ENCODE measurements at regions not wholly inside any gene's neighbourhood (a gene's known extent, or its start where the extent isn't known, plus 50 kb on each side); places are given as distances from the start of the nearest gene placed in this dataset.

GRCh38 chrY:26408671-26409328 is 786.9 kb downstream of the CDY1 start:
- H3K4me1 ChIP-seq (replicated peaks): no peaks in the 10 kb centered on the region
- no peaks in the 10 kb centered on the region for H3K36me3 ChIP-seq
- H3K9me3 ChIP-seq: no peaks in the 10 kb centered on the region
- WGBS: 58% methylated on average over 10 of the region's 39 CpGs
- H3K4me3 ChIP-seq: no peak overlapping the region
- H3K27me3 ChIP-seq (replicated peaks; ENCODE audit: insufficient read depth): no peaks in the 10 kb centered on the region
- intact Hi-C loops (cut with DNase I): no loop called here
- H3K27ac ChIP-seq: no peak overlapping the region
- no peak for DNase-seq (ENCODE audit: low spot score)
- TF ChIP-seq POLR2AphosphoS5 (IDR thresholded peaks at IDR 0.05) (no peak), CTCF (IDR thresholded peaks at IDR 0.05) (no peak), POLR2A (IDR thresholded peaks at IDR 0.05) (no peak)

GRCh38 chrY:26409329-26409712 is 787.4 kb downstream of the CDY1 start:
- no peak for TF ChIP-seq POLR2A (IDR thresholded peaks at IDR 0.05)
- TF ChIP-seq POLR2AphosphoS5 (IDR thresholded peaks at IDR 0.05): no peak
- no peak for TF ChIP-seq CTCF (IDR thresholded peaks at IDR 0.05)
- DNase-seq (ENCODE audit: low spot score): no peak
- intact Hi-C loops (cut with DNase I): no loop called here
- no peak overlapping the region for H3K27ac ChIP-seq
- H3K36me3 ChIP-seq: no peaks in the 10 kb centered on the region
- H3K4me3 ChIP-seq: no peak overlapping the region
- no peaks in the 10 kb centered on the region for H3K4me1 ChIP-seq (replicated peaks)
- H3K27me3 ChIP-seq (replicated peaks; ENCODE audit: insufficient read depth): no peaks in the 10 kb centered on the region
- H3K9me3 ChIP-seq: no peaks in the 10 kb centered on the region
- 62% methylated on average over 21 of the region's 27 CpGs for WGBS

Small RNA genes in the stretch of these regions (small RNA-seq; reads per million reads assigned to genes)
- gene AC024067.1 (0 reads per million in 2 donors), gene RF00156 (0 reads per million in 2 donors), gene RNU6-1314P (0 reads per million in 2 donors)

All from prostate gland (tissue), 2 donors.